GM18505 (cell line): ENCODE measurements at regions not wholly inside any gene's neighbourhood (a gene's known extent, or its start where the extent isn't known, plus 50 kb on each side); places are given as distances from the start of the nearest gene placed in this dataset.

Experiments
- ATAC-seq: cut with Tn5 transposase; IDR thresholded peaks from one replicate; pipeline ENCODE4 v1.9.1; 2021; ENCODE audit not compliant: unreplicated experiment
- POLR2A ChIP-seq: IDR thresholded peaks from 4 replicates; pipeline ENCODE4 v1.6.1; 2011; ENCODE audit warnings: borderline replicate concordance; ENCODE audit not compliant: insufficient read depth, insufficient read length; ENCODE audit errors: extremely low read depth

GRCh38 chr2:153812632-153813031, 59.1 kb upstream of the GALNT13 start:
- ATAC-seq: no peak
- no peak for TF ChIP-seq POLR2A

GRCh38 chr2:153818242-153818641, 53.5 kb upstream of the GALNT13 start:
- no peak for ATAC-seq
- TF ChIP-seq POLR2A: no peak

GRCh38 chr2:153819074-153819473, 52.6 kb upstream of the GALNT13 start:
- TF ChIP-seq POLR2A: no peak
- no peak for ATAC-seq

GRCh38 chr2:153819501-153819900, 52.2 kb upstream of the GALNT13 start:
- no peak for TF ChIP-seq POLR2A
- no peak for ATAC-seq
